GM12865 (cell line): ENCODE measurements at regions not wholly inside any gene's neighbourhood (a gene's known extent, or its start where the extent isn't known, plus 50 kb on each side); places are given as distances from the start of the nearest gene placed in this dataset.

ENCODE experiments used
- DNase-seq: peaks from one replicate; pipeline ENCODE4 v3.0.0; 2010; ENCODE audit warnings: low read depth
- H3K4me3 ChIP-seq: 2 replicates; pipeline ENCODE4 v1.5.1; 2011; ENCODE audit warnings: mild to moderate bottlenecking, low read depth, low read length, control low read depth
- TF ChIP-seq, protein P1 (sequence below): IDR thresholded peaks from 2 replicates; pipeline ENCODE4 v1.5.1; 2011; ENCODE audit warnings: low read length, control low read depth, low read depth, inconsistent platforms; ENCODE audit not compliant: insufficient read depth; ENCODE audit errors: missing control alignments

GRCh38 chr7:115123441-115123840 is 201.5 kb downstream of the MDFIC start:
- H3K4me3 ChIP-seq: no peak overlapping the region
- no peak for DNase-seq
- TF ChIP-seq, protein P1, sequence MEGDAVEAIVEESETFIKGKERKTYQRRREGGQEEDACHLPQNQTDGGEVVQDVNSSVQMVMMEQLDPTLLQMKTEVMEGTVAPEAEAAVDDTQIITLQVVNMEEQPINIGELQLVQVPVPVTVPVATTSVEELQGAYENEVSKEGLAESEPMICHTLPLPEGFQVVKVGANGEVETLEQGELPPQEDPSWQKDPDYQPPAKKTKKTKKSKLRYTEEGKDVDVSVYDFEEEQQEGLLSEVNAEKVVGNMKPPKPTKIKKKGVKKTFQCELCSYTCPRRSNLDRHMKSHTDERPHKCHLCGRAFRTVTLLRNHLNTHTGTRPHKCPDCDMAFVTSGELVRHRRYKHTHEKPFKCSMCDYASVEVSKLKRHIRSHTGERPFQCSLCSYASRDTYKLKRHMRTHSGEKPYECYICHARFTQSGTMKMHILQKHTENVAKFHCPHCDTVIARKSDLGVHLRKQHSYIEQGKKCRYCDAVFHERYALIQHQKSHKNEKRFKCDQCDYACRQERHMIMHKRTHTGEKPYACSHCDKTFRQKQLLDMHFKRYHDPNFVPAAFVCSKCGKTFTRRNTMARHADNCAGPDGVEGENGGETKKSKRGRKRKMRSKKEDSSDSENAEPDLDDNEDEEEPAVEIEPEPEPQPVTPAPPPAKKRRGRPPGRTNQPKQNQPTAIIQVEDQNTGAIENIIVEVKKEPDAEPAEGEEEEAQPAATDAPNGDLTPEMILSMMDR: no peak

DNA sequence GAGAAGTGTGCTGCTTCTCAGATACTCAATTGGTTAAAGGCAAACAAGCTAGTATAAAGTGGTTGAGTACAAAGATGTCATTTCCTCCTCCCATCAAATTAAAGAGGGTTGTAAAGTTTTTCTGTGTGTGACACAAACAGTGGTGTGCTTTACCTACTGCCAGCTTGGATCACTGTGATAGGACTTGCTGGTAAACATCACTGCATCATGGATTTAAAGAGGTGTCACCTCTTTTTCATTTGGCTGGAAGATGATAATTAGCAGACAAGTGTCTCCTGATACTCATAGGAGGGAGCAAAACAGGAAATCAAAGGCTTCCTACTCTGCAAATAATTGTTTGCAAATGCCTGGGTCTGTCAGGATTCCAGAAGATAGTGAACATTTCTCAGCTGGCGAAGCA is 200.5 kb downstream of the MDFIC start:
- DNase-seq: no peak
- no peak overlapping the region for H3K4me3 ChIP-seq
- TF ChIP-seq, protein P1: no peak

DNA sequence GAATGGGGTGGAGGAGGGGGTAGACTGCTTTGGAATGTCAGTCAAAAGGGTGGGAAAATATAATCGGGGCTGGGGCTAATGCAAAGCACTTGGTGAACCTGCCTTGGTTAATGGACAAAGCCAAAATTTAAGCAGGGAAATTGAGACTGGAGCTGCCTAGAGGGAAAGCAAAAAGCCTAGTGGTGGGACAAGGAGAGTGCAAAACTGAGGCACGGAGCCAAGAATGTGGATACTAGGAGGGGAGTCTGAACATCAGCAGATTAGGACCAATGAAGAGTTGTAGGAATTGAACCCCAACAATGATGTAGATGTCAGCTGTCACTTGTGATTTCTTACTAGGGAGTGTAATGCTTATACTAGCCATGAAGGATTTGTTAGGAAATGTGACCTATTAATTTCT is 195.9 kb downstream of the MDFIC start:
- H3K4me3 ChIP-seq: no peak overlapping the region
- no peak for DNase-seq
- TF ChIP-seq, protein P1: no peak

GRCh38 chr7:115116773-115117715 is 195.2 kb downstream of the MDFIC start:
- no peak for DNase-seq
- TF ChIP-seq, protein P1: no peak

DNA sequence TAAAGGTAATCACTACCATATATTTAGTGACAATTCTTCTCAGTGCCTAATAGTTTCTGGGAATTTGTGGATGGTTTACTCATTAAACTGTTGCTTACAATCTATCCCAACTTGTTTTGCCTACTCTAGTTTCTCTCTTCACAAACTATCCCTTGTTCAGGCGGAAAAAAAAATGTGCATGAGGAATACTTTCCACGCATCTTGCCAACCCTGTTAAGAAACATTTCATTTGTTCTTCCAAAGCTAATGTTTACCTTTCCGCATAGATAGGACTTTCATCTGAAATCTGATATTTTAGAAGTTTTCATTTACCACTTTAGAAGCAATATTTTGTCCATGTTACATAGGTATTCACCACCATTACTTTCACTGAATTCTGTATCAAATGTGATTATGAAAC is 191.9 kb downstream of the MDFIC start:
- H3K4me3 ChIP-seq: no peak overlapping the region
- no peak for DNase-seq
- TF ChIP-seq, protein P1: no peak

More at GRCh38 chr7:115116773-115117715, 195.2 kb downstream of the MDFIC start:
- no peak overlapping the region for H3K4me3 ChIP-seq

GRCh38 chr7:115113131-115113530 is 191.2 kb downstream of the MDFIC start:
- TF ChIP-seq, protein P1: no peak
- no peak for DNase-seq
- no peak overlapping the region for H3K4me3 ChIP-seq
